IMR-90 (cell line): ENCODE measurements at regions not wholly inside any gene's neighbourhood (a gene's known extent, or its start where the extent isn't known, plus 50 kb on each side); places are given as distances from the start of the nearest gene placed in this dataset.

Source experiments
- ATAC-seq: fragments of 200-7000 bp; cut with Tn5 transposase; 2 replicates; pipeline ENCODE4 v1.9.1; 2020; ENCODE audit warnings: low read depth, mild to moderate bottlenecking, moderate library complexity
- BruUV-seq: library from RNA; stranded (reverse); fragments of 400-500 nt; replicated peaks from 2 replicates; lab custom pipeline; 2021; lab: Mats Ljungman, UMichigan
- CTCF ChIA-PET: fragments of 300-600 bp; formaldehyde crosslinking; extraction: SDS; loops from one replicate; lab custom pipeline; 2021; ENCODE audit warnings: antibody characterized with exemption; lab: Yijun Ruan, JAX
- POLR2A ChIA-PET: fragments of 300-600 bp; sonication (Branson Sonifier 250); formaldehyde crosslinking; loops from one replicate; lab custom pipeline; 2022; ENCODE audit warnings: antibody characterized with exemption; ENCODE audit not compliant: unreplicated experiment; lab: Charles Lee
- DNase-seq: peaks from one replicate; pipeline ENCODE4 v3.0.0; 2013
- H2AFZ ChIP-seq: replicated peaks from 2 replicates; pipeline ENCODE3; 2013; ENCODE audit warnings: low read length, mild to moderate bottlenecking; ENCODE audit not compliant: poor library complexity
- H2AK5ac ChIP-seq: 2 replicates; pipeline ENCODE4 v1.6.1; 2013; ENCODE audit warnings: low read depth, low read length, inconsistent platforms
- H2AK9ac ChIP-seq: replicated peaks from 2 replicates; pipeline ENCODE3; 2013; ENCODE audit warnings: mild to moderate bottlenecking, low read depth, low read length, moderate library complexity; ENCODE audit not compliant: poor library complexity
- H2BK120ac ChIP-seq: 2 replicates; pipeline ENCODE4 v1.6.1; 2013; ENCODE audit warnings: low read depth, low read length, inconsistent platforms
- H2BK15ac ChIP-seq: 3 replicates; pipeline ENCODE4 v1.6.1; 2013; ENCODE audit warnings: low read depth, low read length, inconsistent platforms
- H2BK20ac ChIP-seq: 2 replicates; pipeline ENCODE4 v1.6.1; 2013; ENCODE audit warnings: low read depth, mild to moderate bottlenecking, inconsistent platforms, low read length, moderate library complexity
- H2BK5ac ChIP-seq: 2 replicates; pipeline ENCODE4 v1.6.1; 2013; ENCODE audit warnings: mild to moderate bottlenecking, low read depth, low read length, inconsistent platforms; ENCODE audit not compliant: poor library complexity, severe bottlenecking
- H3K14ac ChIP-seq: replicated peaks from 2 replicates; pipeline ENCODE4 v1.6.1; 2013; ENCODE audit warnings: low read depth, low read length, inconsistent platforms
- H3K18ac ChIP-seq: 2 replicates; pipeline ENCODE4 v1.6.1; 2013; ENCODE audit warnings: low read depth, low read length, control low read depth
- H3K23ac ChIP-seq: 2 replicates; pipeline ENCODE4 v1.6.1; 2013; ENCODE audit warnings: low read depth, low read length, inconsistent platforms
- H3K27ac ChIP-seq: 2 replicates; pipeline ENCODE4 v1.5.1; 2013; ENCODE audit warnings: mild to moderate bottlenecking, control low read depth, low read length; ENCODE audit not compliant: insufficient read depth
- H3K27me3 ChIP-seq: 2 replicates; pipeline ENCODE4 v1.6.1; 2013; ENCODE audit warnings: low read length; ENCODE audit not compliant: control insufficient read depth, insufficient read depth
- H3K36me3 ChIP-seq: 2 replicates; pipeline ENCODE4 v1.6.1; 2013; ENCODE audit warnings: low read length, mixed read lengths; ENCODE audit not compliant: control insufficient read depth, insufficient read depth
- H3K4ac ChIP-seq: 2 replicates; pipeline ENCODE4 v1.6.1; 2013; ENCODE audit warnings: low read depth, low read length, inconsistent platforms
- H3K4me1 ChIP-seq: 2 replicates; pipeline ENCODE4 v1.6.1; 2013; ENCODE audit warnings: low read length, mixed read lengths; ENCODE audit not compliant: control insufficient read depth, insufficient read depth
- H3K4me2 ChIP-seq: 2 replicates; pipeline ENCODE4 v1.6.1; 2013; ENCODE audit warnings: low read depth, mild to moderate bottlenecking, control low read depth, low read length, moderate library complexity
- H3K4me3 ChIP-seq: 2 replicates; pipeline ENCODE4 v1.5.1; 2013; ENCODE audit warnings: low read depth, mild to moderate bottlenecking, control low read depth, low read length, moderate library complexity; ENCODE audit not compliant: insufficient read depth
- H3K56ac ChIP-seq: 2 replicates; pipeline ENCODE4 v1.6.1; 2013; ENCODE audit warnings: low read length, inconsistent platforms; ENCODE audit not compliant: insufficient read depth; ENCODE audit errors: extremely low read depth
- H3K79me1 ChIP-seq, 2 experiments: 2 replicates each; pipeline ENCODE4 v1.6.1; 2013; ENCODE audit warnings: low read length in 2 of 2, inconsistent platforms in 1 of 2, low read depth in 1 of 2
- H3K9ac ChIP-seq: 2 replicates; pipeline ENCODE4 v1.6.1; 2013; ENCODE audit warnings: low read depth, low read length, control low read depth
- H3K9me1 ChIP-seq: 2 replicates; pipeline ENCODE4 v1.6.1; 2013; ENCODE audit warnings: low read length, inconsistent platforms; ENCODE audit not compliant: insufficient read depth
- H3K9me3 ChIP-seq: 2 replicates; pipeline ENCODE4 v1.6.1; 2013; ENCODE audit warnings: low read length; ENCODE audit not compliant: control insufficient read depth, insufficient read depth
- H4K20me1 ChIP-seq: 2 replicates; pipeline ENCODE4 v1.6.1; 2013; ENCODE audit warnings: low read length, inconsistent platforms; ENCODE audit not compliant: insufficient read depth
- H4K5ac ChIP-seq: 2 replicates; pipeline ENCODE4 v1.6.1; 2013; ENCODE audit warnings: mild to moderate bottlenecking, low read depth, low read length, control low read depth
- H4K8ac ChIP-seq, 2 experiments: 2 replicates each; pipeline ENCODE4 v1.6.1; 2013; ENCODE audit warnings: low read depth in 2 of 2, low read length in 2 of 2, control low read depth in 1 of 2, inconsistent platforms in 1 of 2
- H4K91ac ChIP-seq: 2 replicates; pipeline ENCODE4 v1.6.1; 2013; ENCODE audit warnings: low read depth, low read length, inconsistent platforms; ENCODE audit not compliant: insufficient read depth
- MAFK ChIP-seq: IDR thresholded peaks from 2 replicates; pipeline ENCODE4 v1.6.1; 2012; ENCODE audit warnings: low read depth, low read length, improper control_type of control experiment
- WGBS, 2 experiments: methylation state at CpG; one replicate each; pipeline versions ENCODE4 v1.1.5 to v1.1.7; 2013; ENCODE audit warnings: missing lambda C conversion rate in 2 of 2; ENCODE audit not compliant: insufficient read length in 1 of 2; ENCODE audit errors: extremely low coverage in 2 of 2; 5-methylcytosine and 5-hydroxymethylcytosine counted together
- dilution Hi-C: fragments of 300-500 bp; cut with HindIII; formaldehyde crosslinking; loops from one replicate; pipeline ENCODE4 v1.14.3; 2018; ENCODE audit warnings: low sequenced_read_pairs; ENCODE audit not compliant: unreplicated experiment
- in situ Hi-C: fragments of 300-500 bp; cut with MboI; formaldehyde crosslinking; loops from 3 replicates; pipeline ENCODE4 v1.14.3; 2019; ENCODE audit warnings: low sequenced_read_pairs, inconsistent platforms, mixed read lengths
- intact Hi-C: fragments of 100-400 bp; cut with micrococcal nuclease; formaldehyde crosslinking; loops from 2 replicates; pipeline ENCODE4 v1.10.0; 2022

GRCh38 chr4:27381815-27382214 is 521.2 kb downstream of the STIM2 start:
- BruUV-seq = no TSS peak

More at GRCh38 chr4:27381815-27382214, 521.2 kb downstream of the STIM2 start:
- no peaks in the 10 kb centered on the region for H3K9me1 ChIP-seq
- H3K56ac ChIP-seq = no peak overlapping the region
- H3K79me1 ChIP-seq = no peaks in the 10 kb centered on the region
- no peak overlapping the region for H4K91ac ChIP-seq
- H3K4me2 ChIP-seq = no peak overlapping the region
- H3K9me3 ChIP-seq = peaks cover 2% of the 10 kb centered on the region
- no peak overlapping the region for H3K4me3 ChIP-seq
- H4K5ac ChIP-seq = no peak overlapping the region
- H2BK15ac ChIP-seq = no peak overlapping the region
- H3K27ac ChIP-seq = no peak overlapping the region
- no peaks in the 10 kb centered on the region for H4K20me1 ChIP-seq
- no peak overlapping the region for H2BK5ac ChIP-seq
- in situ Hi-C loops = no loop called here
- no peaks in the 10 kb centered on the region for H3K36me3 ChIP-seq
- no peak overlapping the region for H2AK5ac ChIP-seq
- no peak overlapping the region for H2BK20ac ChIP-seq
- H3K4ac ChIP-seq = no peak overlapping the region
- no peak overlapping the region for H2AK9ac ChIP-seq
- no peaks in the 10 kb centered on the region for H3K27me3 ChIP-seq
- intact Hi-C loops = no loop called here
- no peaks in the 10 kb centered on the region for H3K4me1 ChIP-seq
- no peak overlapping the region for H3K23ac ChIP-seq
- no peak overlapping the region for H2AFZ ChIP-seq
- ChIA-PET CTCF (no interaction called here), POLR2A (no interaction called here)
- no peak for DNase-seq
- TF ChIP-seq MAFK = no peak
- dilution Hi-C loops = no loop called here
- no peak for ATAC-seq
- H2BK120ac ChIP-seq = no peak overlapping the region
- H3K14ac ChIP-seq = no peak overlapping the region
- H3K9ac ChIP-seq = no peak overlapping the region
- no peak overlapping the region for H3K18ac ChIP-seq
- H4K8ac ChIP-seq = no peak overlapping the region
- WGBS, 2 experiments = no CpG with 5 or more reads among the region's 4 CpGs
